HEK293T (cell line): ENCODE measurements at regions not wholly inside any gene's neighbourhood (a gene's known extent, or its start where the extent isn't known, plus 50 kb on each side); places are given as distances from the start of the nearest gene placed in this dataset.

ENCODE experiments used
- CTCF ChIA-PET: fragments of 350-600 bp; formaldehyde crosslinking; extraction: SDS; loops from one replicate; lab custom pipeline; 2021; ENCODE audit warnings: antibody characterized with exemption, inconsistent platforms; lab: Yijun Ruan, JAX
- POLR2A ChIA-PET: fragments of 350-600 bp; formaldehyde crosslinking; extraction: SDS; loops from one replicate; lab custom pipeline; 2020; ENCODE audit warnings: antibody characterized with exemption, inconsistent platforms; lab: Yijun Ruan, JAX
- DNase-seq: peaks from one replicate; pipeline ENCODE4 v3.0.0; 2012; ENCODE audit warnings: mixed read lengths; ENCODE audit errors: extremely low spot score
- ARNT ChIP-seq: fragments of 450-650 bp; IDR thresholded peaks from 2 replicates; pipeline ENCODE4 v1.6.1; 2017; ENCODE audit warnings: mild to moderate bottlenecking
- BHLHE40 ChIP-seq: fragments of 450-650 bp; IDR thresholded peaks from 2 replicates; pipeline ENCODE4 v1.6.1; 2016; ENCODE audit warnings: mild to moderate bottlenecking, moderate library complexity, borderline replicate concordance
- CTBP1 ChIP-seq: fragments of 450-650 bp; IDR thresholded peaks from 2 replicates; pipeline ENCODE4 v1.6.1; 2016; ENCODE audit warnings: borderline replicate concordance
- ELF4 ChIP-seq: fragments of 450-650 bp; IDR thresholded peaks from 2 replicates; pipeline ENCODE4 v1.6.1; 2017; ENCODE audit warnings: antibody characterized with exemption
- FOXA1 ChIP-seq: fragments of 450-650 bp; IDR thresholded peaks from 2 replicates; pipeline ENCODE4 v1.6.1; 2016; ENCODE audit warnings: mild to moderate bottlenecking
- FOXK2 ChIP-seq: fragments of 450-650 bp; IDR thresholded peaks from 2 replicates; pipeline ENCODE4 v1.6.1; 2016; ENCODE audit warnings: mild to moderate bottlenecking
- FOXM1 ChIP-seq: fragments of 450-650 bp; IDR thresholded peaks from 2 replicates; pipeline ENCODE4 v1.6.1; 2017; ENCODE audit warnings: mild to moderate bottlenecking, borderline replicate concordance
- HDGF ChIP-seq: fragments of 450-650 bp; IDR thresholded peaks from 2 replicates; pipeline ENCODE4 v1.6.1; 2017; ENCODE audit warnings: antibody characterized with exemption, borderline replicate concordance
- L3MBTL2 ChIP-seq: fragments of 450-650 bp; conservative IDR thresholded peaks from 2 replicates; pipeline ENCODE4 v1.6.1; 2016; ENCODE audit warnings: mild to moderate bottlenecking
- LEF1 ChIP-seq: fragments of 450-650 bp; IDR thresholded peaks from 2 replicates; pipeline ENCODE4 v1.6.1; 2017; ENCODE audit warnings: mild to moderate bottlenecking, borderline replicate concordance
- NFRKB ChIP-seq: fragments of 450-650 bp; IDR thresholded peaks from 2 replicates; pipeline ENCODE4 v1.6.1; 2016; ENCODE audit warnings: mild to moderate bottlenecking, moderate library complexity
- PKNOX1 ChIP-seq: fragments of 450-650 bp; IDR thresholded peaks from 2 replicates; pipeline ENCODE4 v1.6.1; 2016
- SP1 ChIP-seq: fragments of 450-650 bp; IDR thresholded peaks from 2 replicates; pipeline ENCODE4 v1.6.1; 2017
- SUZ12 ChIP-seq: fragments of 450-650 bp; IDR thresholded peaks from 2 replicates; pipeline ENCODE4 v1.6.1; 2016; ENCODE audit warnings: mild to moderate bottlenecking
- TARDBP ChIP-seq: fragments of 450-650 bp; IDR thresholded peaks from 2 replicates; pipeline ENCODE4 v1.6.1; 2016
- ZNF384 ChIP-seq: fragments of 450-650 bp; IDR thresholded peaks from 2 replicates; pipeline ENCODE4 v1.6.1; 2016

DNA sequence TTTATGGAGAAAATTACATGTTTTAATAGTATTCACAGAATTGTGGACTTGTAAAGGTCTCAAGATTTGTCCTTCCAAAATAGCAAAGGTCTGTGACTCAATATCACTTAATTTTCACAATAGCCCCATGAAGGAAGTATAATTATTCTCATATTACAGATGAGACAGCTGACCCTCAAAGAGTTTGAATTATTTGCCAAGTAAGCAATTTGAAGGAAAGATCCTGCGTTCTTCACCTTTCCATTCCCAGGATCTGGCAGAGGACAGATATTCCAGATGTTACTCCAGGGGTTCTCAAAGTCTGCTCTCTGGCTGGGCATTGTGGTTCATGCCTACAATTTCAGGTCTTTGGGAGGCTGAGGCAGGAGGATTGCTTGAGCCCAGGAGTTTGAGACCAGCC, 559.4 kb upstream of the AUTS2 start:
- no peak for DNase-seq
- ChIA-PET CTCF (no interaction called here), POLR2A (no interaction called here)
- TF ChIP-seq PKNOX1, result no peak
- no peak for TF ChIP-seq FOXK2
- TF ChIP-seq FOXA1, result no peak
- no peak for TF ChIP-seq TARDBP
- TF ChIP-seq BHLHE40, result no peak
- no peak for TF ChIP-seq L3MBTL2
- no peak for TF ChIP-seq ZNF384
- no peak for TF ChIP-seq NFRKB
- TF ChIP-seq SP1, result no peak
- no peak for TF ChIP-seq FOXM1
- no peak for TF ChIP-seq HDGF
- TF ChIP-seq SUZ12, result no peak
- no peak for TF ChIP-seq LEF1
- TF ChIP-seq ELF4, result no peak
- no peak for TF ChIP-seq CTBP1
- no peak for TF ChIP-seq ARNT

GRCh38 chr7:69042138-69042537, 556.1 kb upstream of the AUTS2 start:
- POLR2A ChIA-PET, result no interaction called here
- CTCF ChIA-PET, result no interaction called here
- no peak for DNase-seq

DNA sequence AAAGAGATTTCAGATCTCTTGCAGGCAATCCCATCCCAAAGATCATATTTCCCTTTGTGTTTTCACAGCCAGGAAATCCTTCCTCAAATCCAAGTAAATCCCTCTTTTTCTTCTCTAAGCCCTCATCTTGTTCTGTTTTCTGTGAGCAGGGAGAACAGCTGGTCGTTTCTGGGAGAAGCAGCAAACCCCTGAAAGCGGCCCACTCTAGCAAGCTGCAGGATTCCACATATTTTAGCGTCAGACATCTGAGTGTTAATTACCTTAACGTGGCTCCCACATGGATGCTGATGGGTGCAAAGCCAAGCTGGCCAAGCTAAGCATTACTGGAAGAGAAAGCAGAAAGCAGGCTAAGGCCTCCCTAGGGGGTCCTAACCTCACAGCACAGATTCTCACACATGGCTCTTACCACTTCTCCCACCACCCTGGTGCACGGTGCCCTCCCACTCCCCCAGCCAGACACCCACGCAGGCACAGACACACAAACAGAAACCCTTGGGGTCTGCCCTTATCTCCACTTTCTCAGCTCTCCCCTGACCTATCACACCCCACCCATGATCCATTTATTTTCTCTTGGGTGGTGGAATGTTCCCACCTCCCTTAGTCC, 551.0 kb upstream of the AUTS2 start:
- POLR2A ChIA-PET, result no interaction called here
- CTCF ChIA-PET, result no interaction called here
- DNase-seq, result no peak
- TF ChIP-seq FOXA1, result no peak
- no peak for TF ChIP-seq FOXK2
- no peak for TF ChIP-seq LEF1
- TF ChIP-seq SP1, result no peak
- no peak for TF ChIP-seq NFRKB
- no peak for TF ChIP-seq BHLHE40
- TF ChIP-seq TARDBP, result no peak
- no peak for TF ChIP-seq CTBP1
- TF ChIP-seq FOXM1, result no peak
- TF ChIP-seq ARNT, result no peak
- TF ChIP-seq ELF4, result no peak
- TF ChIP-seq ZNF384, result no peak
- TF ChIP-seq PKNOX1, result no peak

More at GRCh38 chr7:69042138-69042537, 556.1 kb upstream of the AUTS2 start:
- TF ChIP-seq CTBP1, result no peak
- no peak for TF ChIP-seq ZNF384
- TF ChIP-seq FOXM1, result no peak
- TF ChIP-seq LEF1, result no peak
- TF ChIP-seq SP1, result no peak
- TF ChIP-seq PKNOX1, result no peak
- TF ChIP-seq L3MBTL2, result no peak
- no peak for TF ChIP-seq TARDBP
- no peak for TF ChIP-seq BHLHE40
- TF ChIP-seq FOXA1, result no peak

DNA sequence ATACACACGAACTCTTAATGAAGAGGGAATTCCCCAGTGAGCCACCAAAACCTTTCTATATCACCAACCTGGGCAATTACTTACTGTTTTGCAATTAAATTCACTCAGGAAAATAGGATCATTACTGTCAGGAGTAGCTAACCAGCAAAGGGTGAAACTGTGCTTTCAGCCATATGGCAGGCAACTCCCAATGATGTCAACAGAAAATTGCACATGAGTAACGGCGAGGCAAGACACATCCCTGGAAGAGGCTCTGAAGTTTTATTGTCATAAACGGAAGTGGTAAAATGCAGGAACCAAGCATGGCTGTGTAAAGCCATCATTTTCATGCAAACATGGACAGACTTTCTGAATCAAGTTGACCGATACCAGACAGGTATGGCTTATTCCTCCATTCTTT, 548.9 kb upstream of the AUTS2 start:
- CTCF ChIA-PET, result no interaction called here
- DNase-seq, result no peak
- TF ChIP-seq L3MBTL2 (no peak), NFRKB (no peak), ZNF384 (no peak), FOXM1 (no peak), ARNT (no peak), SP1 (no peak), HDGF (no peak), ELF4 (no peak), TARDBP (no peak), LEF1 (no peak), SUZ12 (no peak), FOXA1 (no peak), PKNOX1 (no peak), BHLHE40 (no peak)
- POLR2A ChIA-PET, result no interaction called here

- no peak for DNase-seq
- TF ChIP-seq FOXM1 (no peak), CTBP1 (no peak), SP1 (no peak), ARNT (no peak), FOXA1 (no peak), NFRKB (no peak), FOXK2 (no peak), TARDBP (no peak), ZNF384 (no peak), PKNOX1 (no peak), SUZ12 (no peak), HDGF (no peak), LEF1 (no peak), ELF4 (no peak), L3MBTL2 (no peak), BHLHE40 (no peak)
- ChIA-PET POLR2A (no interaction called here), CTCF (no interaction called here)
Observed at GRCh38 chr7:69052447-69052846, 545.8 kb upstream of the AUTS2 start.
